Pancreas (tissue), 10 donors: ENCODE measurements at regions not wholly inside any gene's neighbourhood (a gene's known extent, or its start where the extent isn't known, plus 50 kb on each side); places are given as distances from the start of the nearest gene placed in this dataset.

Experiments used
- ATAC-seq, 4 donors: fragments of 200-7000 bp; cut with Tn5 transposase; one replicate each; pipeline versions ENCODE4 v1.8.0 to v1.9.1; 2020; ENCODE audit warnings: mild to moderate bottlenecking in 4 of 4, moderate library complexity in 4 of 4
- DNase-seq, 6 donors: peaks; one replicate each; pipeline ENCODE4 v3.0.0-alpha.2; 2020
- FAIRE-seq: peaks from 2 replicates; lab custom pipeline; 2012; peaks lifted over from hg19 to GRCh38; lab: Jason Lieb, UNC
- H3K27ac ChIP-seq, 4 donors: fragments of 200-600 bp; sonication (generic); 1 replicate in 3 of 4; 2 replicates in 1 of 4; pipeline versions ENCODE4 v1.5.0 to v1.8.0; 2020
- H3K27me3 ChIP-seq, 4 donors: fragments of 200-600 bp; one replicate each; pipeline ENCODE4 v1.8.0; 2021
- H3K36me3 ChIP-seq, 3 donors: fragments of 200-600 bp; sonication (generic) in 1 of 3; one replicate each; pipeline versions ENCODE4 v1.5.0 to v1.8.0; 2020 to 2021
- H3K4me1 ChIP-seq, 3 donors: fragments of 200-600 bp; one replicate each; pipeline ENCODE4 v1.8.0; 2021
- H3K4me3 ChIP-seq, 4 donors: fragments of 200-600 bp; sonication (generic) in 2 of 4; one replicate each; pipeline versions ENCODE4 v1.5.0 to v1.8.0; 2020 to 2021
- H3K9me3 ChIP-seq, 4 donors: fragments of 200-600 bp; one replicate each; pipeline ENCODE4 v1.8.0; 2021
- CTCF ChIP-seq, 4 donors: fragments of 200-600 bp; sonication (generic) in 3 of 4; IDR thresholded peaks; one replicate each; pipeline versions ENCODE4 v1.5.0 to v1.8.0; 2021; ENCODE audit warnings: antibody characterized with exemption in 4 of 4
- WGBS, 2 donors: extraction: QIAGEN DNeasy Blood & Tissue Kit; methylation state at CpG; one replicate each; pipeline ENCODE4 v1.1.7; 2013; 5-methylcytosine and 5-hydroxymethylcytosine counted together
- intact Hi-C, 3 donors: fragments of 100-400 bp; cut with DNase I; formaldehyde crosslinking; loops; one replicate each; pipeline versions ENCODE4 v1.11.1 to v1.14.2; 2022
- donor health status: healthy with polysubstance abuse.
- donor health status: DM: no; HTN: no; CAD: no; lungs with moderate emphysema.
- donor health status: DM: no; HTN: no; CAD: no.
- donor health status: control.
- donor health status: control.
- donor health status: Bipolar disorder and iron deficiency.
- donor health status: DM: yes; HTN: yes; CAD: no.
- donor health status: DM: no; HTN: no; CAD: no.
- donor health status: DM: no; HTN: no; CAD: no.
- donor health status: DM: yes; HTN: yes; CAD: no.

GRCh38 chr4:180557950-180558349 is 1685.3 kb upstream of the TENM3 start:
- no peaks in the 10 kb centered on the region for H3K27me3 ChIP-seq
- DNase-seq (no peak), FAIRE-seq (no peak), ATAC-seq (no peak)
- H3K36me3 ChIP-seq = no peaks in the 10 kb centered on the region
- WGBS, 2 donors = 46 to 49% methylated on average over 4 of the region's 4 CpGs
- no peak for TF ChIP-seq CTCF (IDR thresholded peaks at IDR 0.05)
- intact Hi-C loops = no loop called here
- H3K9me3 ChIP-seq = no peaks in the 10 kb centered on the region
- H3K4me1 ChIP-seq = no peaks in the 10 kb centered on the region
- no peak overlapping the region for H3K4me3 ChIP-seq
- no peak overlapping the region for H3K27ac ChIP-seq

DNA sequence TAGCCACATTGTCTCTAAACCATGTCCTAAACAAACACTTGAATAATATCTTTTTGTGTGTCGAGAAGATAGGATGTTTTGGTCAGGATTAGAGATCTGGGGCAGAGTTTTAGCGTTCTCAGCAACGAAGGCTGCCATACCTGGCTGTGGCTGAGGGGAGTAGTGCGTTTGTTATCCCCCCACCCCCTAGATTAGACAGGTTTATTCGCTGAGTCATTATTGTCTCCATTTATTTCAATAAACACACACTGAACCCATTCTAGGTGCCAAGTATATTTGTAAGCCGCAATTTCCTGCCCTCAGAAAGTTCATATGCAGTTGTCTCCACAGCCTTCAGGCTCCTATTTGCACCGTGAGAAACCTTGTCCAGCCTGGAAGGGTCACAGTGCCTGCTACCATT is 1684.8 kb upstream of the TENM3 start:
- FAIRE-seq (no peak), ATAC-seq (no peak), DNase-seq (no peak)
- Histone ChIP-seq H3K4me3 (no peak overlapping the region), H3K27ac (no peak overlapping the region), H3K36me3 (no peaks in the 10 kb centered on the region), H3K9me3 (no peaks in the 10 kb centered on the region), H3K27me3 (no peaks in the 10 kb centered on the region), H3K4me1 (no peaks in the 10 kb centered on the region)
- WGBS, 2 donors = 50 to 55% methylated on average over 7 of the region's 7 CpGs
- intact Hi-C loops = no loop called here
- no peak for TF ChIP-seq CTCF (IDR thresholded peaks at IDR 0.05)

- no peak for TF ChIP-seq CTCF (IDR thresholded peaks at IDR 0.05)
- intact Hi-C loops = no loop called here
- 63 to 67% methylated on average over 2 of the region's 2 CpGs for WGBS, 2 donors
- ATAC-seq = no peak
- no peak for DNase-seq
- Histone ChIP-seq H3K9me3 (no peaks in the 10 kb centered on the region), H3K4me1 (no peaks in the 10 kb centered on the region), H3K4me3 (no peak overlapping the region), H3K27ac (no peak overlapping the region), H3K36me3 (no peaks in the 10 kb centered on the region), H3K27me3 (no peaks in the 10 kb centered on the region)
- no peak for FAIRE-seq
Observed at GRCh38 chr4:180560896-180561295, 1682.3 kb upstream of the TENM3 start.

DNA sequence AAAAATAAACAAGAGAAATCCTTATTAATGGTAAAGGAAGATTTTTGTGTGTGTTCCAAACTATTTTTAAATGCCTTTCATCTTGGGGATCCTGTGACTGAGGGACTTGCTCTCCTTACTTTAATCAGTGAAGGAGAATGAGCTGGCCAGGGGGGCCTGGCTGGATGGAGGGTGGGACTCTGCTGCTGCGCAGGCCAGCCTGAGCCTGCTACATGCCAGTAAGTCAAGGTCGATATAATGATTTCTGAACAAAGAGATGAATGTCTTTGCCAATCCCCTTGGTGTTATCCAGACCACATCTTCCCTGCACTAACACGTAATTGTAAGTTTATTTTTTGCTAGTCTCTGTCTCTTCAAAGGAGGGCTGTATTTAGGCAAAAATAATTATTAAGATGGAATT is 1679.2 kb upstream of the TENM3 start:
- H3K4me3 ChIP-seq = no peak overlapping the region
- H3K4me1 ChIP-seq = no peaks in the 10 kb centered on the region
- no peak for FAIRE-seq
- intact Hi-C loops = no loop called here
- no peaks in the 10 kb centered on the region for H3K36me3 ChIP-seq
- TF ChIP-seq CTCF (IDR thresholded peaks at IDR 0.05) = no peak
- no peak overlapping the region for H3K27ac ChIP-seq
- no peak for DNase-seq
- no peaks in the 10 kb centered on the region for H3K27me3 ChIP-seq
- no peak for ATAC-seq
- WGBS, 2 donors = 18 to 25% methylated on average over 3 of the region's 3 CpGs
- no peaks in the 10 kb centered on the region for H3K9me3 ChIP-seq

GRCh38 chr4:180564448-180564847 is 1678.8 kb upstream of the TENM3 start:
- no peak overlapping the region for H3K27ac ChIP-seq
- H3K36me3 ChIP-seq = no peaks in the 10 kb centered on the region
- H3K27me3 ChIP-seq = no peaks in the 10 kb centered on the region
- FAIRE-seq (no peak), ATAC-seq (no peak), DNase-seq (no peak)
- H3K4me1 ChIP-seq = no peaks in the 10 kb centered on the region
- intact Hi-C loops = no loop called here
- no peak for TF ChIP-seq CTCF (IDR thresholded peaks at IDR 0.05)
- no peaks in the 10 kb centered on the region for H3K9me3 ChIP-seq
- WGBS, 2 donors = 52 to 55% methylated on average over 5 of the region's 5 CpGs
- no peak overlapping the region for H3K4me3 ChIP-seq
